ENCODE measurements at regions not wholly inside any gene's neighbourhood (a gene's known extent, or its start where the extent isn't known, plus 50 kb on each side); places are given as distances from the start of the nearest gene placed in this dataset.

DNA sequence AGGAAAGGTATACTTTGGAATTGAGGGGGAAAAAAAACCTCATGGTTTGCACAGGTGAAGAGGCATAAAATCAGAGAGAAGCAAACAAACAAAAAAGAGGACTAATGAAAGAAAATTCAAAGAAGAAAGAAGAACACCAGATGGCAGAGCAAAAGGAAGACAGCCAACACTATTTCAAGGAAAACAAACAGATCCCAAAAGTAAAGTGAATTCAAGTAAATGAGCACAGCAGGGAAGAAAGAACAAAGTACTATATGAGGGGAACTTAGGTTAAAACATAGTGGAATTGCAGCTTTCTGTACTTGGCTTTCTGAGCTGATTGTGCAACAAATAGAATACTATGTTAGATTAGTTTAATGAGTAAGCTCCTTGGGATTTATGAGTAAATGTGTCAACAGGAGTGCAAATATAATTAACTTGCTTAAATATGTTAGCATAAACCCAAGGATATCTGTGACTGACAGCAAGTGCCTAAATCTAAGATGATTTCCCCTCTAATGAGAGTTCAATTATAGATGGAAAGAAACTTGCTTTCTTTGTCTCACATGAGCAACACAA, 404.6 kb upstream of the CNTN5 start:
- ChIA-PET RAD21 (ENCODE audit: unreplicated experiment) (no interaction called here), CTCF (no interaction called here), SMC1A (ENCODE audit: uncharacterized antibody, unreplicated experiment) (no interaction called here), POLR2A (no interaction called here)
- FAIRE-seq (no peak), DNase-seq (ENCODE audit: low read depth, low spot score) (no peak), ATAC-seq (no peak)
- H3K4me2 ChIP-seq (ENCODE audit: control insufficient read depth, insufficient read depth), result no peak overlapping the region
- H3K4me1 ChIP-seq (ENCODE audit: control insufficient read depth, insufficient read depth, low read length), result no peaks in the 10 kb centered on the region
- no peaks in the 10 kb centered on the region for H3K36me3 ChIP-seq (ENCODE audit: control insufficient read depth in 2 of 2, insufficient read depth in 2 of 2, low read length in 1 of 2)
- intact Hi-C loops (cut with micrococcal nuclease; ENCODE audit: unreplicated experiment) (no loop called here), in situ Hi-C loops (cut with MboI) (no loop called here)
- H3K9me3 ChIP-seq (replicated peaks; ENCODE audit: control insufficient read depth, insufficient read depth, low read length), result no peaks in the 10 kb centered on the region; the same call in 2 of the 3 replicates
- H3K4me3 ChIP-seq, result no peak overlapping the region
- no peaks in the 10 kb centered on the region for H3K27me3 ChIP-seq (replicated peaks in 1 of 2; ENCODE audit: control insufficient read depth in 2 of 2, insufficient read depth in 2 of 2, low read length in 1 of 2)
- no peak overlapping the region for H3K9ac ChIP-seq (ENCODE audit: control insufficient read depth, insufficient read depth, low read length)
- no peaks in the 10 kb centered on the region for H3K79me2 ChIP-seq (ENCODE audit: control insufficient read depth, insufficient read depth, low read length)
- TF ChIP-seq RFX5 (IDR thresholded peaks at IDR 0.05; ENCODE audit: low read depth, low read length) (no peak), EZH2 (IDR thresholded peaks at IDR 0.05; ENCODE audit: borderline replicate concordance, control insufficient read depth, low read depth, low read length) (no peak), SMC3 (IDR thresholded peaks at IDR 0.05; ENCODE audit: borderline replicate concordance, low read length) (no peak), JUNB (IDR thresholded peaks at IDR 0.05) (no peak), PBX3 (IDR thresholded peaks at IDR 0.05; ENCODE audit: insufficient replicate concordance, low read depth, low read length) (no peak), NBN (IDR thresholded peaks at IDR 0.05) (no peak), STAT1 (conservative IDR thresholded peaks at IDR 0.05) (no peak), NFXL1 (IDR thresholded peaks at IDR 0.05; ENCODE audit: borderline replicate concordance) (no peak), SREBF1 (IDR thresholded peaks at IDR 0.05; ENCODE audit: low read length) (no peak), POLR2A (IDR thresholded peaks at IDR 0.05; ENCODE audit: low read depth, low read length) (no peak), ZNF207 (IDR thresholded peaks at IDR 0.05; ENCODE audit: borderline replicate concordance) (no peak), HDAC6 (IDR thresholded peaks at IDR 0.05; ENCODE audit: unreplicated experiment) (no peak), HDGF (IDR thresholded peaks at IDR 0.05) (no peak), IRF3 (IDR thresholded peaks at IDR 0.05) (no peak), RB1 (IDR thresholded peaks at IDR 0.05; ENCODE audit: borderline replicate concordance) (no peak)
- TF ChIP-seq, protein P1, sequence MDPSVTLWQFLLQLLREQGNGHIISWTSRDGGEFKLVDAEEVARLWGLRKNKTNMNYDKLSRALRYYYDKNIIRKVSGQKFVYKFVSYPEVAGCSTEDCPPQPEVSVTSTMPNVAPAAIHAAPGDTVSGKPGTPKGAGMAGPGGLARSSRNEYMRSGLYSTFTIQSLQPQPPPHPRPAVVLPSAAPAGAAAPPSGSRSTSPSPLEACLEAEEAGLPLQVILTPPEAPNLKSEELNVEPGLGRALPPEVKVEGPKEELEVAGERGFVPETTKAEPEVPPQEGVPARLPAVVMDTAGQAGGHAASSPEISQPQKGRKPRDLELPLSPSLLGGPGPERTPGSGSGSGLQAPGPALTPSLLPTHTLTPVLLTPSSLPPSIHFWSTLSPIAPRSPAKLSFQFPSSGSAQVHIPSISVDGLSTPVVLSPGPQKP (IDR thresholded peaks at IDR 0.05; ENCODE audit: low read depth, low read length), result no peak
- TF ChIP-seq, protein P2, sequence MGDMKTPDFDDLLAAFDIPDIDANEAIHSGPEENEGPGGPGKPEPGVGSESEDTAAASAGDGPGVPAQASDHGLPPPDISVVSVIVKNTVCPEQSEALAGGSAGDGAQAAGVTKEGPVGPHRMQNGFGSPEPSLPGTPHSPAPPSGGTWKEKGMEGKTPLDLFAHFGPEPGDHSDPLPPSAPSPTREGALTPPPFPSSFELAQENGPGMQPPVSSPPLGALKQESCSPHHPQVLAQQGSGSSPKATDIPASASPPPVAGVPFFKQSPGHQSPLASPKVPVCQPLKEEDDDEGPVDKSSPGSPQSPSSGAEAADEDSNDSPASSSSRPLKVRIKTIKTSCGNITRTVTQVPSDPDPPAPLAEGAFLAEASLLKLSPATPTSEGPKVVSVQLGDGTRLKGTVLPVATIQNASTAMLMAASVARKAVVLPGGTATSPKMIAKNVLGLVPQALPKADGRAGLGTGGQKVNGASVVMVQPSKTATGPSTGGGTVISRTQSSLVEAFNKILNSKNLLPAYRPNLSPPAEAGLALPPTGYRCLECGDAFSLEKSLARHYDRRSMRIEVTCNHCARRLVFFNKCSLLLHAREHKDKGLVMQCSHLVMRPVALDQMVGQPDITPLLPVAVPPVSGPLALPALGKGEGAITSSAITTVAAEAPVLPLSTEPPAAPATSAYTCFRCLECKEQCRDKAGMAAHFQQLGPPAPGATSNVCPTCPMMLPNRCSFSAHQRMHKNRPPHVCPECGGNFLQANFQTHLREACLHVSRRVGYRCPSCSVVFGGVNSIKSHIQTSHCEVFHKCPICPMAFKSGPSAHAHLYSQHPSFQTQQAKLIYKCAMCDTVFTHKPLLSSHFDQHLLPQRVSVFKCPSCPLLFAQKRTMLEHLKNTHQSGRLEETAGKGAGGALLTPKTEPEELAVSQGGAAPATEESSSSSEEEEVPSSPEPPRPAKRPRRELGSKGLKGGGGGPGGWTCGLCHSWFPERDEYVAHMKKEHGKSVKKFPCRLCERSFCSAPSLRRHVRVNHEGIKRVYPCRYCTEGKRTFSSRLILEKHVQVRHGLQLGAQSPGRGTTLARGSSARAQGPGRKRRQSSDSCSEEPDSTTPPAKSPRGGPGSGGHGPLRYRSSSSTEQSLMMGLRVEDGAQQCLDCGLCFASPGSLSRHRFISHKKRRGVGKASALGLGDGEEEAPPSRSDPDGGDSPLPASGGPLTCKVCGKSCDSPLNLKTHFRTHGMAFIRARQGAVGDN (IDR thresholded peaks at IDR 0.05), result no peak
- H2AFZ ChIP-seq (ENCODE audit: control insufficient read depth, low read depth, low read length), result no peak overlapping the region
- no peaks in the 10 kb centered on the region for H4K20me1 ChIP-seq (ENCODE audit: control insufficient read depth, insufficient read depth)
- BruUV-seq (replicated peaks), result no TSS peak
- no peak overlapping the region for H3K27ac ChIP-seq (ENCODE audit: control insufficient read depth, insufficient read depth)

All from GM12878 (cell line).